ENCODE measurements at regions not wholly inside any gene's neighbourhood (a gene's known extent, or its start where the extent isn't known, plus 50 kb on each side); places are given as distances from the start of the nearest gene placed in this dataset.

- TF ChIP-seq CTCF (IDR thresholded peaks at IDR 0.05) (no peak), POLR2A (IDR thresholded peaks at IDR 0.05) (no peak)
Measured at GRCh38 chr6:4588163-4588562, 188.0 kb upstream of the CDYL start.
